HEK293 (cell line): ENCODE measurements at regions not wholly inside any gene's neighbourhood (a gene's known extent, or its start where the extent isn't known, plus 50 kb on each side); places are given as distances from the start of the nearest gene placed in this dataset.

ENCODE experiments used
- ATF2 ChIP-seq: fragments of 450-650 bp; formaldehyde crosslinking; IDR thresholded peaks from 2 replicates; pipeline ENCODE4 v1.5.1; 2016; ENCODE audit warnings: missing biosample characterization, missing genetic modification characterization, low read depth
- CTCF ChIP-seq: fragments of 450-650 bp; formaldehyde crosslinking; IDR thresholded peaks from 2 replicates; pipeline ENCODE4 v1.5.1; 2016; ENCODE audit warnings: missing biosample characterization, missing genetic modification characterization
- PRDM4 ChIP-seq: fragments of 450-650 bp; formaldehyde crosslinking; IDR thresholded peaks from 2 replicates; pipeline ENCODE4 v1.5.1; 2017; ENCODE audit warnings: missing biosample characterization, missing genetic modification characterization
- ZNF121 ChIP-seq: fragments of 450-650 bp; formaldehyde crosslinking; IDR thresholded peaks from 2 replicates; pipeline ENCODE4 v1.5.1; 2016; ENCODE audit warnings: missing biosample characterization, missing genetic modification characterization
- ZNF132 ChIP-seq: fragments of 450-650 bp; formaldehyde crosslinking; IDR thresholded peaks from 2 replicates; pipeline ENCODE4 v1.5.1; 2017; ENCODE audit warnings: missing biosample characterization, missing genetic modification characterization, borderline replicate concordance
- ZNF398 ChIP-seq: fragments of 450-650 bp; formaldehyde crosslinking; IDR thresholded peaks from 2 replicates; pipeline ENCODE4 v1.5.1; 2017; ENCODE audit warnings: missing biosample characterization, missing genetic modification characterization
- ZNF426 ChIP-seq: fragments of 450-650 bp; formaldehyde crosslinking; IDR thresholded peaks from 2 replicates; pipeline ENCODE4 v1.5.1; 2017; ENCODE audit warnings: missing biosample characterization, missing genetic modification characterization, mild to moderate bottlenecking, inconsistent platforms, moderate library complexity
- ZNF449 ChIP-seq: fragments of 450-650 bp; formaldehyde crosslinking; IDR thresholded peaks from 2 replicates; pipeline ENCODE4 v1.5.1; 2017; ENCODE audit warnings: missing biosample characterization, mild to moderate bottlenecking, missing genetic modification characterization, moderate library complexity
- ZNF549 ChIP-seq: fragments of 450-650 bp; IDR thresholded peaks from 2 replicates; pipeline ENCODE4 v1.5.1; 2018; ENCODE audit warnings: missing biosample characterization, missing genetic modification characterization, mild to moderate bottlenecking, inconsistent platforms, moderate library complexity
- ZNF560 ChIP-seq: fragments of 450-650 bp; formaldehyde crosslinking; IDR thresholded peaks from 2 replicates; pipeline ENCODE4 v1.5.1; 2017; ENCODE audit warnings: missing biosample characterization, missing genetic modification characterization, borderline replicate concordance
- ZNF621 ChIP-seq: fragments of 450-650 bp; formaldehyde crosslinking; IDR thresholded peaks from 2 replicates; pipeline ENCODE4 v1.5.1; 2017; ENCODE audit warnings: missing biosample characterization, missing genetic modification characterization

- no peak for TF ChIP-seq ZNF132 (tag by site-specific recombination)
- TF ChIP-seq CTCF (tag by site-specific recombination): no peak
- TF ChIP-seq ZNF121 (tag by site-specific recombination): no peak
- no peak for TF ChIP-seq ZNF549 (tag by site-specific recombination)
- TF ChIP-seq ZNF560 (tag by site-specific recombination): no peak
- TF ChIP-seq ZNF426 (tag by site-specific recombination): no peak
- TF ChIP-seq PRDM4 (tag by site-specific recombination): no peak
- no peak for TF ChIP-seq ZNF621
- no peak for TF ChIP-seq ZNF398 (tag by site-specific recombination)
- no peak for TF ChIP-seq ATF2
- no peak for TF ChIP-seq ZNF449 (tag by site-specific recombination)
Measured at GRCh38 chr1:229002451-229002960, 267.2 kb downstream of the RHOU start.
